Osteoblast (primary cell): ENCODE measurements at regions not wholly inside any gene's neighbourhood (a gene's known extent, or its start where the extent isn't known, plus 50 kb on each side); places are given as distances from the start of the nearest gene placed in this dataset.

ENCODE experiments used
- DNase-seq: peaks from one replicate; pipeline ENCODE4 v3.0.0; 2011; ENCODE audit warnings: low spot score, mixed read lengths; ENCODE audit not compliant: insufficient read length; ENCODE audit errors: missing footprints
- H2AFZ ChIP-seq: 2 replicates; pipeline ENCODE4 v1.6.0; 2011; ENCODE audit warnings: mild to moderate bottlenecking, low read length
- H3K27ac ChIP-seq: 2 replicates; pipeline ENCODE4 v1.5.1; 2011; ENCODE audit warnings: mild to moderate bottlenecking, low read depth, low read length, moderate library complexity
- H3K27me3 ChIP-seq: 2 replicates; pipeline ENCODE4 v1.6.0; 2012; ENCODE audit warnings: mild to moderate bottlenecking, control low read depth, inconsistent platforms, low read length, moderate library complexity; ENCODE audit not compliant: insufficient read depth
- H3K36me3 ChIP-seq: 2 replicates; pipeline ENCODE4 v1.5.1; 2011; ENCODE audit warnings: mild to moderate bottlenecking, low read length, control low read depth, moderate library complexity; ENCODE audit not compliant: insufficient read depth
- H3K4me1 ChIP-seq: 2 replicates; pipeline ENCODE4 v1.5.1; 2011; ENCODE audit warnings: mild to moderate bottlenecking, low read length, control low read depth, moderate library complexity; ENCODE audit not compliant: insufficient read depth
- H3K4me2 ChIP-seq: 2 replicates; pipeline ENCODE4 v1.6.0; 2011; ENCODE audit warnings: mild to moderate bottlenecking, low read length; ENCODE audit not compliant: insufficient read depth
- H3K4me3 ChIP-seq: fragments of 200-600 bp; sonication (generic); 3 replicates; pipeline ENCODE4 v1.5.1; 2012; ENCODE audit warnings: mild to moderate bottlenecking, low read length, inconsistent platforms; ENCODE audit not compliant: insufficient read depth
- H3K79me2 ChIP-seq: 2 replicates; pipeline ENCODE4 v1.6.0; 2012; ENCODE audit warnings: mild to moderate bottlenecking, low read length, control low read depth, inconsistent platforms; ENCODE audit not compliant: insufficient read depth
- H3K9me3 ChIP-seq: 2 replicates; pipeline ENCODE4 v1.5.1; 2011; ENCODE audit warnings: low read depth, low read length, control low read depth
- H4K20me1 ChIP-seq: 2 replicates; pipeline ENCODE4 v1.6.0; 2012; ENCODE audit warnings: mild to moderate bottlenecking, low read length, control low read depth; ENCODE audit not compliant: insufficient read depth
- CTCF ChIP-seq: IDR thresholded peaks from 2 replicates; pipeline ENCODE4 v1.5.1; 2011; ENCODE audit warnings: mild to moderate bottlenecking, low read depth, low read length, moderate library complexity; ENCODE audit errors: extremely low read depth

- Histone ChIP-seq H2AFZ (no peak overlapping the region), H3K27me3 (no peaks in the 10 kb centered on the region), H3K79me2 (no peaks in the 10 kb centered on the region), H3K27ac (no peak overlapping the region), H3K4me1 (no peaks in the 10 kb centered on the region), H3K4me3 (no peak overlapping the region), H3K9me3 (peaks cover 3% of the 10 kb centered on the region), H4K20me1 (no peaks in the 10 kb centered on the region), H3K36me3 (no peaks in the 10 kb centered on the region), H3K4me2 (no peak overlapping the region)
- no peak for TF ChIP-seq CTCF
- no peak for DNase-seq
These were observed 863.9 kb downstream of the BCL11B start for GRCh38 chr14:98408024-98408555.

- Histone ChIP-seq H3K4me3 (no peak overlapping the region), H3K79me2 (no peaks in the 10 kb centered on the region), H3K4me2 (no peak overlapping the region), H2AFZ (no peak overlapping the region), H3K4me1 (no peaks in the 10 kb centered on the region), H3K36me3 (no peaks in the 10 kb centered on the region), H4K20me1 (no peaks in the 10 kb centered on the region), H3K9me3 (peaks cover 3% of the 10 kb centered on the region), H3K27me3 (no peaks in the 10 kb centered on the region), H3K27ac (no peak overlapping the region)
- no peak for TF ChIP-seq CTCF
- DNase-seq = no peak
These were observed 863.3 kb downstream of the BCL11B start for GRCh38 chr14:98408713-98409112.

GRCh38 chr14:98411154-98411553 lies 860.8 kb downstream of the BCL11B start:
- H3K4me1 ChIP-seq = no peaks in the 10 kb centered on the region
- H3K36me3 ChIP-seq = no peaks in the 10 kb centered on the region
- H3K4me2 ChIP-seq = no peak overlapping the region
- no peak overlapping the region for H3K4me3 ChIP-seq
- no peaks in the 10 kb centered on the region for H3K79me2 ChIP-seq
- no peak for TF ChIP-seq CTCF
- H3K27me3 ChIP-seq = no peaks in the 10 kb centered on the region
- H2AFZ ChIP-seq = no peak overlapping the region
- H3K27ac ChIP-seq = no peak overlapping the region
- H4K20me1 ChIP-seq = no peaks in the 10 kb centered on the region
- DNase-seq = no peak
- H3K9me3 ChIP-seq = peaks cover 3% of the 10 kb centered on the region

GRCh38 chr14:98412431-98412830 lies 859.6 kb downstream of the BCL11B start:
- no peak for TF ChIP-seq CTCF
- Histone ChIP-seq H3K36me3 (no peaks in the 10 kb centered on the region), H3K27me3 (no peaks in the 10 kb centered on the region), H3K79me2 (no peaks in the 10 kb centered on the region), H3K9me3 (peaks cover 7% of the 10 kb centered on the region), H4K20me1 (no peaks in the 10 kb centered on the region), H2AFZ (no peak overlapping the region), H3K4me2 (no peak overlapping the region), H3K4me3 (no peak overlapping the region), H3K4me1 (no peaks in the 10 kb centered on the region), H3K27ac (no peak overlapping the region)
- no peak for DNase-seq
